ENCODE measurements at regions not wholly inside any gene's neighbourhood (a gene's known extent, or its start where the extent isn't known, plus 50 kb on each side); places are given as distances from the start of the nearest gene placed in this dataset.

DNA sequence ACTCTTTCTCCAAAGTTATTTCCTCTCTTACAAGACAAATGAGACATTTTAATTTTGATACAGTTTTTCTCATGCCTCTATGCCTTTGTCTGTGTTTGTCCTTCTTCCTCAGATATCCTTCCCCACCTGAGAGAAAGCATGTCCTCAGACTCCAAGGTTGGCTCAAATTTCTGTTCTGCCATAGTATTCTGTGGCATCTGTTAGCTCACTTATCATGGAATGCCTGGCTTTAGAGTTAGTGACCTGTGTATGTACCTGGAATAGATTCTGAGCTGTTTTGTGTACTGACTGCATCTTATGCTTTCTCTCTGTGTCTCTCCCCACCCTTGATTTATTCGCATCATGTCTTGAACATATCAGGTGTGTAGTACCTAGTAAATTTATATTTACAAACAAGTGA is 90.0 kb downstream of the CENPW start (continued):
- TF ChIP-seq, protein P1, sequence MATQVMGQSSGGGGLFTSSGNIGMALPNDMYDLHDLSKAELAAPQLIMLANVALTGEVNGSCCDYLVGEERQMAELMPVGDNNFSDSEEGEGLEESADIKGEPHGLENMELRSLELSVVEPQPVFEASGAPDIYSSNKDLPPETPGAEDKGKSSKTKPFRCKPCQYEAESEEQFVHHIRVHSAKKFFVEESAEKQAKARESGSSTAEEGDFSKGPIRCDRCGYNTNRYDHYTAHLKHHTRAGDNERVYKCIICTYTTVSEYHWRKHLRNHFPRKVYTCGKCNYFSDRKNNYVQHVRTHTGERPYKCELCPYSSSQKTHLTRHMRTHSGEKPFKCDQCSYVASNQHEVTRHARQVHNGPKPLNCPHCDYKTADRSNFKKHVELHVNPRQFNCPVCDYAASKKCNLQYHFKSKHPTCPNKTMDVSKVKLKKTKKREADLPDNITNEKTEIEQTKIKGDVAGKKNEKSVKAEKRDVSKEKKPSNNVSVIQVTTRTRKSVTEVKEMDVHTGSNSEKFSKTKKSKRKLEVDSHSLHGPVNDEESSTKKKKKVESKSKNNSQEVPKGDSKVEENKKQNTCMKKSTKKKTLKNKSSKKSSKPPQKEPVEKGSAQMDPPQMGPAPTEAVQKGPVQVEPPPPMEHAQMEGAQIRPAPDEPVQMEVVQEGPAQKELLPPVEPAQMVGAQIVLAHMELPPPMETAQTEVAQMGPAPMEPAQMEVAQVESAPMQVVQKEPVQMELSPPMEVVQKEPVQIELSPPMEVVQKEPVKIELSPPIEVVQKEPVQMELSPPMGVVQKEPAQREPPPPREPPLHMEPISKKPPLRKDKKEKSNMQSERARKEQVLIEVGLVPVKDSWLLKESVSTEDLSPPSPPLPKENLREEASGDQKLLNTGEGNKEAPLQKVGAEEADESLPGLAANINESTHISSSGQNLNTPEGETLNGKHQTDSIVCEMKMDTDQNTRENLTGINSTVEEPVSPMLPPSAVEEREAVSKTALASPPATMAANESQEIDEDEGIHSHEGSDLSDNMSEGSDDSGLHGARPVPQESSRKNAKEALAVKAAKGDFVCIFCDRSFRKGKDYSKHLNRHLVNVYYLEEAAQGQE (IDR thresholded peaks at IDR 0.05; ENCODE audit: unreplicated experiment) = no peak

DNA sequence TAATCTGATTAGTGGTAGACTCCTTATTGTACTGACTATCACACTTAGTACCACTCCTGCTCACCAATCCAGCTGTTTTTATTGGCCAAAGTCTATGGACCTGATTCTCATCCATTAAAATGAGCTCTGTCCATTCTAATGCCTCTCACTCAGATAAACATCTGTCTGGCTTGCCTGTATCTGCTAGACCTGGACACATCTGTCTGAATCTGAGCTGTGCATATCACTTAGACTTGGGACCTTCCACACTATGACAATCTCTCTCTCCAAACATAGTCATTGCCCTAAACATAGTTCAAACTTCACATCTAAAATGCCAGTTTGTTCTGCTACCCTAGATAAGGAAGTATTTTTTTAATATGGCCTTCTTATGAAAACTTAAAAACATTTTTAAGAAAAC is 92.6 kb downstream of the CENPW start:
- Histone ChIP-seq H3K4me3 (no peak overlapping the region), H3K36me3 (ENCODE audit: insufficient read depth) (no peaks in the 10 kb centered on the region), H3F3A (replicated peaks; ENCODE audit: low read depth) (no peaks in the 10 kb centered on the region), H3K9me2 (ENCODE audit: insufficient read depth) (no peaks in the 10 kb centered on the region), H4K20me1 (replicated peaks; ENCODE audit: insufficient read depth) (no peaks in the 10 kb centered on the region), H2AFZ (no peak overlapping the region), H3K4me2 (no peak overlapping the region), H3K4me1 (ENCODE audit: insufficient read depth) (no peaks in the 10 kb centered on the region), H3K79me2 (replicated peaks; ENCODE audit: insufficient read depth) (no peaks in the 10 kb centered on the region), H3K27ac (ENCODE audit: low read depth) (no peak overlapping the region), H3K27me3 (ENCODE audit: insufficient read depth) (no peaks in the 10 kb centered on the region)
- H3K4me1 Mint-ChIP-seq = peaks cover 8% of the 10 kb centered on the region
- H3K27ac Mint-ChIP-seq = no peak overlapping the region
- ATAC-seq (no peak), DNase-seq (ENCODE audit: low spot score) (no peak)
- no peaks in the 10 kb centered on the region for H3K36me3 Mint-ChIP-seq (ENCODE audit: low read depth)
- H3K27me3 Mint-ChIP-seq (ENCODE audit: insufficient read depth, low read depth, poor library complexity) = peaks cover 4% of the 10 kb centered on the region
- H3K4me3 Mint-ChIP-seq = no peak overlapping the region
- H3K9me3 Mint-ChIP-seq = no peaks in the 10 kb centered on the region
- TF ChIP-seq JUNB (IDR thresholded peaks at IDR 0.05; ENCODE audit: unreplicated experiment) = no peak
- no peak for TF ChIP-seq ZNF114 (CRISPR knock-in tag; IDR thresholded peaks at IDR 0.05)
- no peak for TF ChIP-seq ZNF331 (CRISPR knock-in tag; IDR thresholded peaks at IDR 0.05; ENCODE audit: low read depth)
- no peak for TF ChIP-seq EZH2phosphoT487 (IDR thresholded peaks at IDR 0.05; ENCODE audit: unreplicated experiment)
- TF ChIP-seq POLR2AphosphoS5 (IDR thresholded peaks at IDR 0.05; ENCODE audit: low read depth) = no peak
- TF ChIP-seq, protein P2, sequence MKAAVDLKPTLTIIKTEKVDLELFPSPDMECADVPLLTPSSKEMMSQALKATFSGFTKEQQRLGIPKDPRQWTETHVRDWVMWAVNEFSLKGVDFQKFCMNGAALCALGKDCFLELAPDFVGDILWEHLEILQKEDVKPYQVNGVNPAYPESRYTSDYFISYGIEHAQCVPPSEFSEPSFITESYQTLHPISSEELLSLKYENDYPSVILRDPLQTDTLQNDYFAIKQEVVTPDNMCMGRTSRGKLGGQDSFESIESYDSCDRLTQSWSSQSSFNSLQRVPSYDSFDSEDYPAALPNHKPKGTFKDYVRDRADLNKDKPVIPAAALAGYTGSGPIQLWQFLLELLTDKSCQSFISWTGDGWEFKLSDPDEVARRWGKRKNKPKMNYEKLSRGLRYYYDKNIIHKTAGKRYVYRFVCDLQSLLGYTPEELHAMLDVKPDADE (IDR thresholded peaks at IDR 0.05) = no peak
- TF ChIP-seq, protein P3, sequence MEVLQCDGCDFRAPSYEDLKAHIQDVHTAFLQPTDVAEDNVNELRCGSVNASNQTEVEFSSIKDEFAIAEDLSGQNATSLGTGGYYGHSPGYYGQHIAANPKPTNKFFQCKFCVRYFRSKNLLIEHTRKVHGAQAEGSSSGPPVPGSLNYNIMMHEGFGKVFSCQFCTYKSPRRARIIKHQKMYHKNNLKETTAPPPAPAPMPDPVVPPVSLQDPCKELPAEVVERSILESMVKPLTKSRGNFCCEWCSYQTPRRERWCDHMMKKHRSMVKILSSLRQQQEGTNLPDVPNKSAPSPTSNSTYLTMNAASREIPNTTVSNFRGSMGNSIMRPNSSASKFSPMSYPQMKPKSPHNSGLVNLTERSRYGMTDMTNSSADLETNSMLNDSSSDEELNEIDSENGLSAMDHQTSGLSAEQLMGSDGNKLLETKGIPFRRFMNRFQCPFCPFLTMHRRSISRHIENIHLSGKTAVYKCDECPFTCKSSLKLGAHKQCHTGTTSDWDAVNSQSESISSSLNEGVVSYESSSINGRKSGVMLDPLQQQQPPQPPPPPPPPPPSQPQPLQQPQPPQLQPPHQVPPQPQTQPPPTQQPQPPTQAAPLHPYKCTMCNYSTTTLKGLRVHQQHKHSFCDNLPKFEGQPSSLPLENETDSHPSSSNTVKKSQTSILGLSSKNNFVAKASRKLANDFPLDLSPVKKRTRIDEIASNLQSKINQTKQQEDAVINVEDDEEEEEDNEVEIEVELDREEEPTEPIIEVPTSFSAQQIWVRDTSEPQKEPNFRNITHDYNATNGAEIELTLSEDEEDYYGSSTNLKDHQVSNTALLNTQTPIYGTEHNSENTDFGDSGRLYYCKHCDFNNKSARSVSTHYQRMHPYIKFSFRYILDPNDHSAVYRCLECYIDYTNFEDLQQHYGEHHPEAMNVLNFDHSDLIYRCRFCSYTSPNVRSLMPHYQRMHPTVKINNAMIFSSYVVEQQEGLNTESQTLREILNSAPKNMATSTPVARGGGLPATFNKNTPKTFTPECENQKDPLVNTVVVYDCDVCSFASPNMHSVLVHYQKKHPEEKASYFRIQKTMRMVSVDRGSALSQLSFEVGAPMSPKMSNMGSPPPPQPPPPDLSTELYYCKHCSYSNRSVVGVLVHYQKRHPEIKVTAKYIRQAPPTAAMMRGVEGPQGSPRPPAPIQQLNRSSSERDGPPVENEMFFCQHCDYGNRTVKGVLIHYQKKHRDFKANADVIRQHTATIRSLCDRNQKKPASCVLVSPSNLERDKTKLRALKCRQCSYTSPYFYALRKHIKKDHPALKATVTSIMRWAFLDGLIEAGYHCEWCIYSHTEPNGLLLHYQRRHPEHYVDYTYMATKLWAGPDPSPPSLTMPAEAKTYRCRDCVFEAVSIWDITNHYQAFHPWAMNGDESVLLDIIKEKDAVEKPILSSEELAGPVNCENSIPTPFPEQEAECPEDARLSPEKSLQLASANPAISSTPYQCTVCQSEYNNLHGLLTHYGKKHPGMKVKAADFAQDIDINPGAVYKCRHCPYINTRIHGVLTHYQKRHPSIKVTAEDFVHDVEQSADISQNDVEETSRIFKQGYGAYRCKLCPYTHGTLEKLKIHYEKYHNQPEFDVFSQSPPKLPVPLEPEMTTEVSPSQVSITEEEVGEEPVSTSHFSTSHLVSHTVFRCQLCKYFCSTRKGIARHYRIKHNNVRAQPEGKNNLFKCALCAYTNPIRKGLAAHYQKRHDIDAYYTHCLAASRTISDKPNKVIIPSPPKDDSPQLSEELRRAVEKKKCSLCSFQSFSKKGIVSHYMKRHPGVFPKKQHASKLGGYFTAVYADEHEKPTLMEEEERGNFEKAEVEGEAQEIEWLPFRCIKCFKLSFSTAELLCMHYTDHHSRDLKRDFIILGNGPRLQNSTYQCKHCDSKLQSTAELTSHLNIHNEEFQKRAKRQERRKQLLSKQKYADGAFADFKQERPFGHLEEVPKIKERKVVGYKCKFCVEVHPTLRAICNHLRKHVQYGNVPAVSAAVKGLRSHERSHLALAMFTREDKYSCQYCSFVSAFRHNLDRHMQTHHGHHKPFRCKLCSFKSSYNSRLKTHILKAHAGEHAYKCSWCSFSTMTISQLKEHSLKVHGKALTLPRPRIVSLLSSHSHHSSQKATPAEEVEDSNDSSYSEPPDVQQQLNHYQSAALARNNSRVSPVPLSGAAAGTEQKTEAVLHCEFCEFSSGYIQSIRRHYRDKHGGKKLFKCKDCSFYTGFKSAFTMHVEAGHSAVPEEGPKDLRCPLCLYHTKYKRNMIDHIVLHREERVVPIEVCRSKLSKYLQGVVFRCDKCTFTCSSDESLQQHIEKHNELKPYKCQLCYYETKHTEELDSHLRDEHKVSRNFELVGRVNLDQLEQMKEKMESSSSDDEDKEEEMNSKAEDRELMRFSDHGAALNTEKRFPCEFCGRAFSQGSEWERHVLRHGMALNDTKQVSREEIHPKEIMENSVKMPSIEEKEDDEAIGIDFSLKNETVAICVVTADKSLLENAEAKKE (CRISPR knock-in tag; IDR thresholded peaks at IDR 0.05) = no peak
- TF ChIP-seq CREB1 (CRISPR knock-in tag; IDR thresholded peaks at IDR 0.05; ENCODE audit: low read depth) = no peak
- TF ChIP-seq, protein P4, sequence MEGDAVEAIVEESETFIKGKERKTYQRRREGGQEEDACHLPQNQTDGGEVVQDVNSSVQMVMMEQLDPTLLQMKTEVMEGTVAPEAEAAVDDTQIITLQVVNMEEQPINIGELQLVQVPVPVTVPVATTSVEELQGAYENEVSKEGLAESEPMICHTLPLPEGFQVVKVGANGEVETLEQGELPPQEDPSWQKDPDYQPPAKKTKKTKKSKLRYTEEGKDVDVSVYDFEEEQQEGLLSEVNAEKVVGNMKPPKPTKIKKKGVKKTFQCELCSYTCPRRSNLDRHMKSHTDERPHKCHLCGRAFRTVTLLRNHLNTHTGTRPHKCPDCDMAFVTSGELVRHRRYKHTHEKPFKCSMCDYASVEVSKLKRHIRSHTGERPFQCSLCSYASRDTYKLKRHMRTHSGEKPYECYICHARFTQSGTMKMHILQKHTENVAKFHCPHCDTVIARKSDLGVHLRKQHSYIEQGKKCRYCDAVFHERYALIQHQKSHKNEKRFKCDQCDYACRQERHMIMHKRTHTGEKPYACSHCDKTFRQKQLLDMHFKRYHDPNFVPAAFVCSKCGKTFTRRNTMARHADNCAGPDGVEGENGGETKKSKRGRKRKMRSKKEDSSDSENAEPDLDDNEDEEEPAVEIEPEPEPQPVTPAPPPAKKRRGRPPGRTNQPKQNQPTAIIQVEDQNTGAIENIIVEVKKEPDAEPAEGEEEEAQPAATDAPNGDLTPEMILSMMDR (conservative IDR thresholded peaks at IDR 0.05; ENCODE audit: low read depth in 2 of 2) = no peak
